ENCODE measurements at regions not wholly inside any gene's neighbourhood (a gene's known extent, or its start where the extent isn't known, plus 50 kb on each side); places are given as distances from the start of the nearest gene placed in this dataset.

DNA sequence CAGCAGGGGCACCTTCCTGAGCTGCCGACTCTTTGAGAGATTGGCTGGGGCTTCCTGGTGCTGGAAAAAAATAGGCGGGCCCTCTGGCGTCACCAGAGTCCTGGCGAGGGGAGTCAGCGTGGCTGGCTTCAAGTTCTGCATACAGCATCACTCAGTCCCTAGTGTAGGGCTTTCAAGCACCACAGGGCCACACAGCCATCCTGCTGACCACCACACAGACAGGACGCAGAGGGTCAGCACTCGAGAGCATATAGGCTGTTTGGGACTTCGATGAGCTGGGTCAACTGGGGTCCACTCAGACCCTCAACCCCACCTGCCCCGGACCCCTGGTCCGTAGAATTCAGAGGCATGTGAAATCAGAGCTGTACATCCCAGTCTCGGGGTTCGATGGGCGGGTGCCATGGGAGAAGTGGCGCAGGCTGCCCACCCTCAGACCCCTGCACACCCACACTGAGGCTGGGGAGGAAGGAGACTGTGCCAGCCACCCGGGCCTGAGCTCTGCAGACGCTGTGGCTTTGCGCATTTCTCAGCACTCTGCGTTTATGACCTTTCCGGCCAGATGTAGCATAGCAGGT lies 1131.9 kb downstream of the BRD1 start:
- no peaks in the 10 kb centered on the region for H3K27me3 Mint-ChIP-seq (ENCODE audit: low read depth)
- H3K27ac Mint-ChIP-seq: no peak overlapping the region
- H3K4me1 Mint-ChIP-seq (ENCODE audit: low read depth): no peaks in the 10 kb centered on the region

GRCh38 chr22:48695251-48695650 lies 1132.4 kb downstream of the BRD1 start:
- H3K36me3 Mint-ChIP-seq (ENCODE audit: insufficient read depth in 2 of 2): no peaks in the 10 kb centered on the region
- H3K27me3 Mint-ChIP-seq (ENCODE audit: low read depth): no peaks in the 10 kb centered on the region
- no peaks in the 10 kb centered on the region for H3K9me3 Mint-ChIP-seq
- H3K4me3 Mint-ChIP-seq: no peak overlapping the region
- no peak for ATAC-seq (replicated peaks in 1 of 2)
- DNase-seq: no peak
- no peak overlapping the region for H3K27ac Mint-ChIP-seq
- no peaks in the 10 kb centered on the region for H3K4me1 Mint-ChIP-seq (ENCODE audit: low read depth)

More for the DNA sequence above, 1131.9 kb downstream of the BRD1 start:
- ATAC-seq (replicated peaks in 1 of 2) (no peak), DNase-seq (no peak)
- Mint-ChIP-seq H3K4me3 (no peak overlapping the region), H3K36me3 (ENCODE audit: insufficient read depth in 2 of 2) (no peaks in the 10 kb centered on the region), H3K9me3 (no peaks in the 10 kb centered on the region)

- DNase-seq: no peak
- ATAC-seq (replicated peaks in 1 of 2): no peak
- Mint-ChIP-seq H3K4me3 (no peak overlapping the region), H3K4me1 (ENCODE audit: low read depth) (no peaks in the 10 kb centered on the region), H3K9me3 (no peaks in the 10 kb centered on the region), H3K36me3 (ENCODE audit: insufficient read depth in 2 of 2) (no peaks in the 10 kb centered on the region), H3K27ac (no peak overlapping the region), H3K27me3 (ENCODE audit: low read depth) (no peaks in the 10 kb centered on the region)
Measured at GRCh38 chr22:48694296-48694883, 1133.3 kb downstream of the BRD1 start.

- H3K27me3 Mint-ChIP-seq (ENCODE audit: low read depth): no peaks in the 10 kb centered on the region
- H3K4me1 Mint-ChIP-seq (ENCODE audit: low read depth): no peaks in the 10 kb centered on the region
- H3K9me3 Mint-ChIP-seq: no peaks in the 10 kb centered on the region
- no peaks in the 10 kb centered on the region for H3K36me3 Mint-ChIP-seq (ENCODE audit: insufficient read depth in 2 of 2)
- no peak for DNase-seq
- H3K27ac Mint-ChIP-seq: no peak overlapping the region
- ATAC-seq (replicated peaks in 1 of 2): no peak
- H3K4me3 Mint-ChIP-seq: no peak overlapping the region
Measured at GRCh38 chr22:48693377-48694135, 1134.1 kb downstream of the BRD1 start.

DNA sequence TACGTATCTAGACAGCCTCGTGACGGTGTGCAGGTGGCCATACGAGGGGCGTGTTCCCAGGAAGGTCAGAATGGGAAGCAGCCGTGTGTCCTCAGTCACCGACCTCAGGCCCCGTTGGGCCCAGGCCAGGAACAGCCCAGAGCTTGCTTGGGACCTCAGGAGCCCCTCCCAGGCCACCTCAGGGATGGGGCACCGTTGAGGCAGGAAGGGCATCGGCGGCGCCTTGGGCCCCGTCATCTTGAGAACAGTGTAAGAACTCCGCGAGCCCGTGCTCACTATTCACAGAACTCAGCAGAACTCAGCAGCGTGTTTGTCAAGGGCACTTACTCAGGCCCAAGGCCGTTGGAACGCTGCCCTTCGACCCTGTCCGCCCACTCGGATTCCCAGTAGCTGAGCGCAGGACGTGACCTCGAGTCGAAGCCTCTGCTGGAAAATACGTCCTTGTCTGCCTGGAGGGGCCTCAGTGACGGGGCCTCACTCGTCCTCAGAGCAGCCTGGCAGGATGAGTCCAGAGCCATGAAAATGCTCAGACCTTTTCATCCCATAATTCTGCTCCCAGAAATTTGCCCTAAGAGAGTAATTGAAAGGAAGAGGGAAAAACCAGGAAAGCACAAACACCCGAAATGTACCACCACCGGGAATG lies 1134.8 kb downstream of the BRD1 start:
- Mint-ChIP-seq H3K4me3 (no peak overlapping the region), H3K36me3 (ENCODE audit: insufficient read depth in 2 of 2) (no peaks in the 10 kb centered on the region), H3K27ac (no peak overlapping the region), H3K9me3 (no peaks in the 10 kb centered on the region), H3K4me1 (ENCODE audit: low read depth) (no peaks in the 10 kb centered on the region), H3K27me3 (ENCODE audit: low read depth) (no peaks in the 10 kb centered on the region)
- DNase-seq (no peak), ATAC-seq (replicated peaks in 1 of 2) (no peak)

DNA sequence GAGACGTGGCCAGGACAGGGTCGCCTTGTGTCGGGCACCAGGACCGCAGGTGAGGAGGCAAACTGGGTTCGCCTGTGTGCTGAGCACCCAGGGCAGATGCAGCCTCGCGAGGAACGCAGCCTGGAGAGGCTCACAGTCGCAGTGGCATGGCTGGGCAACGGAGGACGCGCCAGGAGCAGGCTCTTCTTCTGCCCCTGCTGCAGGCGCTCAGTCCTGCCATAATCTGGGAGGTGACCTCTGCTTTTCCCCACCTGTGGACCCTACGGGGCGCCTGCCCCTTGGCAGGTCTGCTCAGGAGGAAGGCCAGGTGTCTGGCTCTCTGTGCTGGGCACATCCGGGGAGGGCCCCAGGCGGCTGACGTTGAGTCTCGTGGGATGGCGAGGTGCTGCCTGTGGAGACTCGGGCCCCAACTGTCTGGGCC lies 1136.2 kb downstream of the BRD1 start:
- Mint-ChIP-seq H3K27me3 (ENCODE audit: low read depth) (no peaks in the 10 kb centered on the region), H3K4me1 (ENCODE audit: low read depth) (no peaks in the 10 kb centered on the region), H3K36me3 (ENCODE audit: insufficient read depth in 2 of 2) (no peaks in the 10 kb centered on the region), H3K4me3 (no peak overlapping the region), H3K9me3 (peaks cover 2 to 5% of the 10 kb centered on the region in 2 donors), H3K27ac (no peak overlapping the region)
- ATAC-seq (replicated peaks in 1 of 2): no peak
- DNase-seq: no peak

DNA sequence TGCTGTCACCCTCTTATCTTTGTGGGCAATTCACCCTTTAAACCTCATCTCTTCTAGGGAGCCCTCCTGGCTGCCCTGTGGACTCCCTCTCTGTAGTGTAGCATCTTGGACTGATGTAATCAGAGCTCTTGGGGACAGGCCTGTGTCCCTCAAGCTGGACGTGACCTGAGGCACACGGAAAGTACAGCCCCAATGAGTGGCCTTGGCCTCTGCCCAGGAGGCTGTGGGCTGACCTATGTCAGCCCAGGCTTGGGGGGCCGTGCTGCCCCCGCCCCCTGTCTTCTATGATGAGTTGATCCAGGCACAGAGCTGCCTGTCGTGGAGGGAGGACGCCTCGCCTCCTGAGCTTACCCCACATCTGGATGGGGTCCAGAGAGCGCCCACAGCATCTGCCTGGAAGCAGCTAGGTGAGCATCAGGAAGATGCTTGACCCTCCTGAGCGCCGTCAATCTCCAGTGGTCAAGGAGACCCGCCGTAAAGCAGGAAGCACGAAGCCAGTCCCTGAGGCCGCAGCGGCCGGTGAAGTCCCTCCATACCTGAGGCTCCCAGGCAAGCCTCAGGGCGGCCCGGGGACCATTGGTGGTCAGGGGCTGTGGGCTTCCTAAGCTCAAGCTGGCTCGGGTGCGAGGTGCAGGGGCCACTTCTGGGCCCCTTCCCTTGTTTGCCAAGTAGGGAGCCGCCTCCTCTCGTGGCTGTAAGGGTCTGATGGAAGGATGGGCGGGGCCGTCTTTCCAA lies 1136.9 kb downstream of the BRD1 start:
- Mint-ChIP-seq H3K27ac (no peak overlapping the region), H3K4me1 (ENCODE audit: low read depth) (no peaks in the 10 kb centered on the region), H3K4me3 (no peak overlapping the region), H3K27me3 (ENCODE audit: low read depth) (no peaks in the 10 kb centered on the region), H3K9me3 (peaks cover 2 to 6% of the 10 kb centered on the region in 2 donors), H3K36me3 (ENCODE audit: insufficient read depth in 2 of 2) (no peaks in the 10 kb centered on the region)
- ATAC-seq (replicated peaks in 1 of 2) (no peak), DNase-seq (no peak)

DNA sequence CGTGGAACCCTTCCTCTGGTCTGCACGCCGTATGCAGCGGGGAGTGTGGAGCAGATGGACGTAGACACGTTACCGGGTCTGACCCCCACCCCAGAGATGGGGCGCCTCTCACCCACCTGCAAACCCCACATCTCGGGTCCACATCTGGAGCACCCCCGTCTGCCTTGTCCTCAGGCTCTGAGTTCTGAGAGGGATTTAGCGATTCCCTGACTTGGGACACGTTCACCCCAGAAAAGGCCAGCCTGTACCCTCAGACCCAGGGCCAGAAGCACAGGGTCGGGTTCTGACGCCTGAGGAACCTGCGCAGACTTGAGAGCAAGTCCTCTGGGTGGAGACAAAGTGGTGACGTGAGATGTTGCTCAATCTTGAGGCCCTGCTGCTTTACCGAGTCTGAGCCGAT lies 1138.5 kb downstream of the BRD1 start:
- H3K27ac Mint-ChIP-seq: no peak overlapping the region
- H3K36me3 Mint-ChIP-seq (ENCODE audit: insufficient read depth in 2 of 2): no peaks in the 10 kb centered on the region
- H3K4me3 Mint-ChIP-seq: no peak overlapping the region
- ATAC-seq (replicated peaks in 1 of 2) (no peak), DNase-seq (no peak)
- no peaks in the 10 kb centered on the region for H3K4me1 Mint-ChIP-seq (ENCODE audit: low read depth)
- H3K27me3 Mint-ChIP-seq (ENCODE audit: low read depth): no peaks in the 10 kb centered on the region
- H3K9me3 Mint-ChIP-seq: peaks cover 2 to 6% of the 10 kb centered on the region in 2 donors

- Mint-ChIP-seq H3K27me3 (ENCODE audit: low read depth) (no peaks in the 10 kb centered on the region), H3K4me3 (no peak overlapping the region), H3K9me3 (peaks cover 2 to 6% of the 10 kb centered on the region in 2 donors), H3K4me1 (ENCODE audit: low read depth) (no peaks in the 10 kb centered on the region), H3K27ac (no peak overlapping the region), H3K36me3 (ENCODE audit: insufficient read depth in 2 of 2) (no peaks in the 10 kb centered on the region)
- DNase-seq: no peak
- ATAC-seq (replicated peaks in 1 of 2): no peak
Measured at GRCh38 chr22:48688366-48688765, 1139.3 kb downstream of the BRD1 start.

GRCh38 chr22:48687606-48688005 lies 1140.1 kb downstream of the BRD1 start:
- ATAC-seq (replicated peaks in 1 of 2): no peak
- H3K27me3 Mint-ChIP-seq (ENCODE audit: low read depth): no peaks in the 10 kb centered on the region
- H3K36me3 Mint-ChIP-seq (ENCODE audit: insufficient read depth in 2 of 2): no peaks in the 10 kb centered on the region
- peaks cover 2 to 6% of the 10 kb centered on the region in 2 donors for H3K9me3 Mint-ChIP-seq
- H3K4me1 Mint-ChIP-seq (ENCODE audit: low read depth): no peaks in the 10 kb centered on the region
- no peak overlapping the region for H3K4me3 Mint-ChIP-seq
- no peak overlapping the region for H3K27ac Mint-ChIP-seq
- no peak for DNase-seq

- no peak overlapping the region for H3K4me3 Mint-ChIP-seq
- ATAC-seq (replicated peaks in 1 of 2) (no peak), DNase-seq (no peak)
- H3K9me3 Mint-ChIP-seq: peaks cover 2 to 6% of the 10 kb centered on the region in 2 donors
- H3K27ac Mint-ChIP-seq: no peak overlapping the region
- H3K27me3 Mint-ChIP-seq (ENCODE audit: low read depth): no peaks in the 10 kb centered on the region
- no peaks in the 10 kb centered on the region for H3K36me3 Mint-ChIP-seq (ENCODE audit: insufficient read depth in 2 of 2)
- no peaks in the 10 kb centered on the region for H3K4me1 Mint-ChIP-seq (ENCODE audit: low read depth)
Measured at GRCh38 chr22:48686694-48687302, 1140.9 kb downstream of the BRD1 start.

- H3K4me1 Mint-ChIP-seq (ENCODE audit: low read depth): no peaks in the 10 kb centered on the region
- no peak for ATAC-seq (replicated peaks in 1 of 2)
- DNase-seq: no peak
- H3K36me3 Mint-ChIP-seq (ENCODE audit: insufficient read depth in 2 of 2): no peaks in the 10 kb centered on the region
- H3K4me3 Mint-ChIP-seq: no peak overlapping the region
- no peaks in the 10 kb centered on the region for H3K27me3 Mint-ChIP-seq (ENCODE audit: low read depth)
- peaks cover 2 to 6% of the 10 kb centered on the region in 2 donors for H3K9me3 Mint-ChIP-seq
- H3K27ac Mint-ChIP-seq: no peak overlapping the region
Measured at GRCh38 chr22:48685767-48686166, 1141.9 kb downstream of the BRD1 start.
